HFFc6 (cell line): ENCODE measurements at regions not wholly inside any gene's neighbourhood (a gene's known extent, or its start where the extent isn't known, plus 50 kb on each side); places are given as distances from the start of the nearest gene placed in this dataset.

Source experiments
- DNase-seq: peaks from one replicate; pipeline ENCODE4 v3.0.0-alpha.2; 2018
- H3K27ac Mint-ChIP-seq: 2 replicates; pipeline ENCODE4 v1.8.0; 2020; ENCODE audit warnings: mild to moderate bottlenecking, mixed read lengths
- H3K27me3 Mint-ChIP-seq: 2 replicates; pipeline ENCODE4 v1.8.0; 2021; ENCODE audit warnings: mild to moderate bottlenecking, moderate library complexity, mixed read lengths; ENCODE audit not compliant: insufficient read depth
- H3K36me3 Mint-ChIP-seq: 2 replicates; pipeline ENCODE4 v1.8.0; 2021; ENCODE audit warnings: low read depth, mixed read lengths
- H3K4me1 Mint-ChIP-seq: 2 replicates; pipeline ENCODE4 v1.8.0; 2020; ENCODE audit warnings: low read depth, mixed read lengths
- H3K4me3 Mint-ChIP-seq: 2 replicates; pipeline ENCODE4 v1.8.0; 2020; ENCODE audit warnings: mild to moderate bottlenecking, moderate library complexity, mixed read lengths
- H3K9me3 Mint-ChIP-seq: 2 replicates; pipeline ENCODE4 v1.8.0; 2020; ENCODE audit warnings: mild to moderate bottlenecking, mixed read lengths
- TF ChIP-seq, protein P1 (sequence below): fragments of 200-600 bp; sonication (generic); IDR thresholded peaks from 2 replicates; pipeline ENCODE4 v1.5.0; 2021; ENCODE audit warnings: antibody characterized with exemption, mild to moderate bottlenecking

DNA sequence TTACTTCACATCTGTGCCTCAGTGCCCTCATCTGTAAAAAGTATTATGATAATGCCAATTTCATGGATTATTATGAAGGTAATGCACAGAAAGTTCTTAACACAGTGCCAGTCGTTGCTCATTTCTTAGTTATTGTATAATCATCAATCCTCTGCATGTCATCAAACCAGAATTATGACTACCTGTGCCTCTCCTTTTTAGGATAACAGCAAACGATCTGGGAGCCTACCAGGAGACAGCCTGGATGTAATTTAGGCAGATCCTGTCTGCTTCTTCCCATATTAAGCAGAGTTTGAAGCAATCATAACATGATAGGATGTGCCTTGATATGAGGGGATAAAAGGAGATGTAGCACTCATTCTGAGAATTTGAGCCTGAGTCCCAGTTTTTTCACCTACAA, 177.4 kb upstream of the DPT start:
- no peaks in the 10 kb centered on the region for H3K4me1 Mint-ChIP-seq
- H3K9me3 Mint-ChIP-seq: peaks cover 18% of the 10 kb centered on the region
- no peak overlapping the region for H3K4me3 Mint-ChIP-seq
- H3K27me3 Mint-ChIP-seq: peaks cover 1% of the 10 kb centered on the region; the same call in 1 of the 2 replicates
- TF ChIP-seq, protein P1, sequence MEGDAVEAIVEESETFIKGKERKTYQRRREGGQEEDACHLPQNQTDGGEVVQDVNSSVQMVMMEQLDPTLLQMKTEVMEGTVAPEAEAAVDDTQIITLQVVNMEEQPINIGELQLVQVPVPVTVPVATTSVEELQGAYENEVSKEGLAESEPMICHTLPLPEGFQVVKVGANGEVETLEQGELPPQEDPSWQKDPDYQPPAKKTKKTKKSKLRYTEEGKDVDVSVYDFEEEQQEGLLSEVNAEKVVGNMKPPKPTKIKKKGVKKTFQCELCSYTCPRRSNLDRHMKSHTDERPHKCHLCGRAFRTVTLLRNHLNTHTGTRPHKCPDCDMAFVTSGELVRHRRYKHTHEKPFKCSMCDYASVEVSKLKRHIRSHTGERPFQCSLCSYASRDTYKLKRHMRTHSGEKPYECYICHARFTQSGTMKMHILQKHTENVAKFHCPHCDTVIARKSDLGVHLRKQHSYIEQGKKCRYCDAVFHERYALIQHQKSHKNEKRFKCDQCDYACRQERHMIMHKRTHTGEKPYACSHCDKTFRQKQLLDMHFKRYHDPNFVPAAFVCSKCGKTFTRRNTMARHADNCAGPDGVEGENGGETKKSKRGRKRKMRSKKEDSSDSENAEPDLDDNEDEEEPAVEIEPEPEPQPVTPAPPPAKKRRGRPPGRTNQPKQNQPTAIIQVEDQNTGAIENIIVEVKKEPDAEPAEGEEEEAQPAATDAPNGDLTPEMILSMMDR: no peak
- no peaks in the 10 kb centered on the region for H3K36me3 Mint-ChIP-seq
- H3K27ac Mint-ChIP-seq: no peak overlapping the region
- DNase-seq: no peak

GRCh38 chr1:168907053-168907452, 178.0 kb upstream of the DPT start:
- Mint-ChIP-seq H3K36me3 (no peaks in the 10 kb centered on the region), H3K27me3 (peaks cover 1% of the 10 kb centered on the region; the same call in 1 of the 2 replicates), H3K9me3 (peaks cover 18% of the 10 kb centered on the region), H3K27ac (no peak overlapping the region), H3K4me3 (no peak overlapping the region), H3K4me1 (no peaks in the 10 kb centered on the region)
- DNase-seq: no peak
- TF ChIP-seq, protein P1: no peak

DNA sequence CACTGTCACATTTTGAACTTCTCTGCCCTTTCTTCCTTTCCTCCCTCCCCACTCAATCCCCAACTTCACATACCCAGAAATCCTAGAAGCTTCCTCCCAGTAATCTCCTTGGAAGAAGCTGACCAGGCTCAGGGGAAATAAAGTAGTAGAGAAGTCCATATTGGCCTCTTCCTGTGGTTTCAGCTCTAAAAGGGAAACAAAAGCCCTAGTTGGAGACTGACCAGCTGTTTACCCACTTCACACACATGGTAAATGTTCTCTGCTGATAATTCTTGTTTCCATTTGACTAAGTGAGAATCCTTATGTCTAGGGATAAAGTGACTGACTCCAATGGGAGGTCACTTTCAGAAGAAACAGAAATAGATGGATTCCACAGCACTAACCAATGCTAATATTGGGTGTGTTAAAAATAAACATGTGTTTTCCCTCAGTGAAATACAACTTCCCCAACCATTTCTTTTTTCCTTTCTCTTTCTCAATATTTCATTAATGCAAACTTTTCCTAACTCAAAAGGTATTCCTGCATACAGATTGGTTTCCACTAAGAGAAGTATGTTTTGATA, 178.9 kb upstream of the DPT start:
- peaks cover 1% of the 10 kb centered on the region; the same call in 1 of the 2 replicates for H3K27me3 Mint-ChIP-seq
- TF ChIP-seq, protein P1: no peak
- peaks cover 18% of the 10 kb centered on the region for H3K9me3 Mint-ChIP-seq
- H3K36me3 Mint-ChIP-seq: no peaks in the 10 kb centered on the region
- no peaks in the 10 kb centered on the region for H3K4me1 Mint-ChIP-seq
- DNase-seq: no peak
- no peak overlapping the region for H3K4me3 Mint-ChIP-seq
- no peak overlapping the region for H3K27ac Mint-ChIP-seq

DNA sequence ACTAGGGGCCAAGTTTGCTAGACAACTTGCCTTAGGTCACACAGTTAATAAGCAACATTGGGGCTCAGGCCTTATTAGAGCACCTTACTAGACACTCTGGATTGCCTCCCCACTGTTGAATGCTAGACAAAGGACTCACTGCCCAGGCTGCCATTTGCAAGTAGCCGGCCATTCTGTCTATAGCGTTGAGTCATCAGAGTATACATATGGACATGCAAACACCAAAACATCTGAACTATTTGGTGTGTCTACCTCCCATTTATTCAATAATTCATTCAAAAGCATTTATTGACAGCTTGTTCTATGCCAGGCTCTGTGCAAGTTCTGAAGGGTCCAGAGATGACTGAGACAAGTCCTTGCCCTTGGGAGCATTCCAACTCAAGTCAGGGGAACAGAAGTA, 181.4 kb upstream of the DPT start:
- Mint-ChIP-seq H3K36me3 (no peaks in the 10 kb centered on the region), H3K4me1 (no peaks in the 10 kb centered on the region), H3K4me3 (no peak overlapping the region), H3K9me3 (peaks cover 15% of the 10 kb centered on the region), H3K27ac (no peak overlapping the region), H3K27me3 (no peaks in the 10 kb centered on the region; the same call in 1 of the 2 replicates)
- no peak for DNase-seq
- TF ChIP-seq, protein P1: no peak

DNA sequence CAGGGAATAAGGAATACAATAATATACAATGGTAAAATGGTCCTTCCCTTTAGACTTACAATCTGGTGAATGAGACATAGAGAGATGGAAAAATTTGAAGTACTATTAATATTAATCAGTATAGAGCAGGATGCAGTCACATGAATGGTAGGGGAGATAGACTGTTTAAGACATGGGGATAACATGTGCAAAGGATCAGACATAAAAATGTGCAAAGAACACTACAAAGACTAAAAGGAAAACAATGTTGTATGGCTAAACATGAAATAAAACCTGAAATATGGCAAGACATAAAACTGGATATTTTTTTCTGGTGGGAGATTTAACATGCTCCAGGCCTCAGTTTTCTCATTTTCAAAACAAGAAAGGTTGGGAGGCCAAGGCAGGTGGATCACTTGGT, 182.4 kb upstream of the DPT start:
- H3K36me3 Mint-ChIP-seq: no peaks in the 10 kb centered on the region
- peaks cover 21% of the 10 kb centered on the region for H3K9me3 Mint-ChIP-seq
- TF ChIP-seq, protein P1: no peak
- DNase-seq: no peak
- no peaks in the 10 kb centered on the region; the same call in 1 of the 2 replicates for H3K27me3 Mint-ChIP-seq
- H3K4me3 Mint-ChIP-seq: no peak overlapping the region
- H3K27ac Mint-ChIP-seq: no peak overlapping the region
- no peaks in the 10 kb centered on the region for H3K4me1 Mint-ChIP-seq
